Type B pancreatic cell (in vitro differentiated cells): ENCODE measurements at regions not wholly inside any gene's neighbourhood (a gene's known extent, or its start where the extent isn't known, plus 50 kb on each side); places are given as distances from the start of the nearest gene placed in this dataset.
A peak's percentile ranks its signal among the peaks of the same experiment; 100 is the strongest.

Experiments used
- DNase-seq: peaks from one replicate; pipeline ENCODE4 v3.0.0; 2021; ENCODE audit warnings: mixed read lengths; ENCODE audit not compliant: unreplicated experiment; ENCODE audit errors: extremely low spot score
- H3K27ac Mint-ChIP-seq: 2 replicates; pipeline ENCODE4 v1.8.0; 2021; ENCODE audit warnings: mild to moderate bottlenecking, mixed read lengths
- H3K27me3 Mint-ChIP-seq: 2 replicates; pipeline ENCODE4 v1.8.0; 2021; ENCODE audit warnings: mixed read lengths
- H3K36me3 Mint-ChIP-seq: 2 replicates; pipeline ENCODE4 v1.8.0; 2021; ENCODE audit warnings: mixed read lengths
- H3K4me1 Mint-ChIP-seq: one replicate; pipeline ENCODE4 v1.8.0; 2021; ENCODE audit warnings: mixed read lengths; ENCODE audit not compliant: unreplicated experiment
- H3K4me3 Mint-ChIP-seq: 2 replicates; pipeline ENCODE4 v1.8.0; 2021; ENCODE audit warnings: mild to moderate bottlenecking, mixed read lengths
- H3K9me3 Mint-ChIP-seq: 2 replicates; pipeline ENCODE4 v1.8.0; 2021; ENCODE audit warnings: mixed read lengths
- TF ChIP-seq, protein P1 (sequence below): fragments of 200-600 bp; sonication (generic); conservative IDR thresholded peaks from 2 replicates; pipeline ENCODE4 v1.5.0; 2021; ENCODE audit warnings: antibody characterized with exemption, mild to moderate bottlenecking

GRCh38 chr12:115752913-115753726, 524.4 kb downstream of the MED13L start:
- DNase-seq, result no peak
- peaks cover 16% of the 10 kb centered on the region for H3K27me3 Mint-ChIP-seq
- no peak overlapping the region for H3K4me3 Mint-ChIP-seq
- no peaks in the 10 kb centered on the region for H3K9me3 Mint-ChIP-seq
- H3K36me3 Mint-ChIP-seq, result no peaks in the 10 kb centered on the region
- TF ChIP-seq, protein P1, sequence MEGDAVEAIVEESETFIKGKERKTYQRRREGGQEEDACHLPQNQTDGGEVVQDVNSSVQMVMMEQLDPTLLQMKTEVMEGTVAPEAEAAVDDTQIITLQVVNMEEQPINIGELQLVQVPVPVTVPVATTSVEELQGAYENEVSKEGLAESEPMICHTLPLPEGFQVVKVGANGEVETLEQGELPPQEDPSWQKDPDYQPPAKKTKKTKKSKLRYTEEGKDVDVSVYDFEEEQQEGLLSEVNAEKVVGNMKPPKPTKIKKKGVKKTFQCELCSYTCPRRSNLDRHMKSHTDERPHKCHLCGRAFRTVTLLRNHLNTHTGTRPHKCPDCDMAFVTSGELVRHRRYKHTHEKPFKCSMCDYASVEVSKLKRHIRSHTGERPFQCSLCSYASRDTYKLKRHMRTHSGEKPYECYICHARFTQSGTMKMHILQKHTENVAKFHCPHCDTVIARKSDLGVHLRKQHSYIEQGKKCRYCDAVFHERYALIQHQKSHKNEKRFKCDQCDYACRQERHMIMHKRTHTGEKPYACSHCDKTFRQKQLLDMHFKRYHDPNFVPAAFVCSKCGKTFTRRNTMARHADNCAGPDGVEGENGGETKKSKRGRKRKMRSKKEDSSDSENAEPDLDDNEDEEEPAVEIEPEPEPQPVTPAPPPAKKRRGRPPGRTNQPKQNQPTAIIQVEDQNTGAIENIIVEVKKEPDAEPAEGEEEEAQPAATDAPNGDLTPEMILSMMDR, result peak; percentile 85
- no peak overlapping the region for H3K27ac Mint-ChIP-seq
- peaks cover 43% of the 10 kb centered on the region for H3K4me1 Mint-ChIP-seq

- Mint-ChIP-seq H3K27ac (no peak overlapping the region), H3K9me3 (no peaks in the 10 kb centered on the region), H3K4me1 (peaks cover 43% of the 10 kb centered on the region), H3K27me3 (peaks cover 11% of the 10 kb centered on the region), H3K4me3 (no peak overlapping the region), H3K36me3 (no peaks in the 10 kb centered on the region)
- no peak for DNase-seq
- TF ChIP-seq, protein P1, result no peak
These were observed 525.3 kb downstream of the MED13L start for GRCh38 chr12:115752156-115752555.

GRCh38 chr12:115750340-115750739, 527.2 kb downstream of the MED13L start:
- Mint-ChIP-seq H3K27ac (no peak overlapping the region), H3K4me1 (peaks cover 34% of the 10 kb centered on the region), H3K9me3 (no peaks in the 10 kb centered on the region), H3K36me3 (no peaks in the 10 kb centered on the region), H3K27me3 (peaks cover 10% of the 10 kb centered on the region), H3K4me3 (no peak overlapping the region)
- no peak for DNase-seq
- TF ChIP-seq, protein P1, result no peak

GRCh38 chr12:115749071-115749841, 528.2 kb downstream of the MED13L start:
- peaks cover 6% of the 10 kb centered on the region for H3K27me3 Mint-ChIP-seq
- no peaks in the 10 kb centered on the region for H3K36me3 Mint-ChIP-seq
- TF ChIP-seq, protein P1, result no peak
- no peak overlapping the region for H3K4me3 Mint-ChIP-seq
- H3K27ac Mint-ChIP-seq, result no peak overlapping the region
- no peaks in the 10 kb centered on the region for H3K9me3 Mint-ChIP-seq
- peaks cover 28% of the 10 kb centered on the region for H3K4me1 Mint-ChIP-seq
- no peak for DNase-seq

DNA sequence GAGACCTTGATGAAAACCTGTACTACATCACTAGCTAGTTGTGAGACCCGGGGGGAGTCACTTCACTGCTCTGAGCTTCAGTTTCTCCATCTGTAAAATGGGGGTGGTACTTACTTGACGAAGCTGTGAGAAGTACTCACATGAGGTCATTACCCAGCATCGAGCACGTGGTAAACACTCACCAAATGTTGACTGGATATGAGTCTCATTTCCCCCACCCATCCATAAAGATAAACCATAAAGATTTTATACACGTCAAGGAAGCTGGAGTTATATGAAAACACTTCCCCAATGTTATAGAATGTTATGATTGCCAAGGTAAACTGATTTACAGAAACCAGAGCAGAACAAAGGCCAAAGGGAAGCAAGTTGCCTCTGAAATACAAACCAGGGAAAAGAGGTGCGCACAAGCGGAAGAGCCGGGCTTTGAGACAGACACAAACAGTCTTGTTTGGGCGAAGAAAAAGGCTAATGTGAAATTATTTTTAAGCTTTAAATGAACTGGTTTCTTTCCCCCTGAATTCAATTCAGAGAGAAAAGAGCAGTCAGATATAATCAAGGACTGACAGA, 536.8 kb downstream of the MED13L start:
- Mint-ChIP-seq H3K36me3 (no peaks in the 10 kb centered on the region), H3K4me1 (peaks cover 4% of the 10 kb centered on the region), H3K27me3 (peaks cover 11% of the 10 kb centered on the region), H3K27ac (no peak overlapping the region), H3K9me3 (no peaks in the 10 kb centered on the region), H3K4me3 (no peak overlapping the region)
- TF ChIP-seq, protein P1, result no peak
- no peak for DNase-seq
